ENCODE measurements at regions not wholly inside any gene's neighbourhood (a gene's known extent, or its start where the extent isn't known, plus 50 kb on each side); places are given as distances from the start of the nearest gene placed in this dataset.

DNA sequence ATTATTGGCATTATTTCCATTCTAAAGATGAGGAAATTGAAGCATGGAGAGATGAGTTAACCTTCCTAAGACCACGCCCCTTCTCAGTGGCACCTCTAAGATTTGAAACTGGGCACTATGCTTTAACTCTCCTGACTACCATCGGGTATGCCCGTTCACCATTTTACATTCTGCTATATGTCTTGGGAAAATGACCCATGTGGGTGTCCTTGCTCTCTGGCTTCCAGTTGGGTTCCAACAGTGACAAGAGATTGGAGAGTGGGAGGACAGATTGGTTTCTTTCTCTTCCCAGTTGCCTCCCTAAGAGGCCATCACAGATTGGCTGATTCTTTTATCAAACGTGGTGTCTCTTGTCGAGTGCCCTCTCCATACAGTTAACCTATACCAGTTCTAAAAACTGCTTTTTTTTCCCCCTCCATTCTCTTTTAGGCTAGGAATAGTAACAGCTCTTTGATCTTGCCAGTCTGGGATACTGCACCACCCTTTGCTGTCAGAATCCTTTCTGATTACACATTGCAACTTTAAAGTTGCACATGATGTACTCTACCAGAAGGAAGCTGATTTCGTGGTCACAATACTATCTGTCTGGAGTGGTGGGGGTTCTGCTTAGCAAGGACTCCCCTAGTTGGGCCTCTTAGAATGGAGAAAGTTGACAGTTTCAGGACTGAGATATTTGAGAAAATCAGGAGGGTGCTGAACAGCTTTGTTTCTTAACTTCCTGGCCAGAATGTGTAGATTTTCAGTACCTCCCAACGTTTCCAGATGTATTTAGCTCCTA lies 88.0 kb upstream of the ELOVL5 start:
- Histone ChIP-seq H3K27me3 (ENCODE audit: insufficient read depth, low read depth) (no peaks in the 10 kb centered on the region), H3K27ac (no peak overlapping the region), H3K9me2 (ENCODE audit: insufficient read depth) (no peaks in the 10 kb centered on the region), H3F3A (ENCODE audit: insufficient read depth, low read depth) (peaks cover 8% of the 10 kb centered on the region), H3K79me2 (ENCODE audit: low read depth) (no peaks in the 10 kb centered on the region), H3K9me3 (ENCODE audit: insufficient read depth, low read depth) (no peaks in the 10 kb centered on the region), H3K4me2 (no peak overlapping the region), H3K36me3 (ENCODE audit: low read depth) (no peaks in the 10 kb centered on the region), H2AFZ (no peak overlapping the region), H3K4me3 (no peak overlapping the region), H3K4me1 (replicated peaks; ENCODE audit: insufficient read depth) (peaks cover 23% of the 10 kb centered on the region), H4K20me1 (ENCODE audit: insufficient read depth) (no peaks in the 10 kb centered on the region)
- no peak for TF ChIP-seq EZH2 (IDR thresholded peaks at IDR 0.05; ENCODE audit: low read depth)
- TF ChIP-seq, protein P1, sequence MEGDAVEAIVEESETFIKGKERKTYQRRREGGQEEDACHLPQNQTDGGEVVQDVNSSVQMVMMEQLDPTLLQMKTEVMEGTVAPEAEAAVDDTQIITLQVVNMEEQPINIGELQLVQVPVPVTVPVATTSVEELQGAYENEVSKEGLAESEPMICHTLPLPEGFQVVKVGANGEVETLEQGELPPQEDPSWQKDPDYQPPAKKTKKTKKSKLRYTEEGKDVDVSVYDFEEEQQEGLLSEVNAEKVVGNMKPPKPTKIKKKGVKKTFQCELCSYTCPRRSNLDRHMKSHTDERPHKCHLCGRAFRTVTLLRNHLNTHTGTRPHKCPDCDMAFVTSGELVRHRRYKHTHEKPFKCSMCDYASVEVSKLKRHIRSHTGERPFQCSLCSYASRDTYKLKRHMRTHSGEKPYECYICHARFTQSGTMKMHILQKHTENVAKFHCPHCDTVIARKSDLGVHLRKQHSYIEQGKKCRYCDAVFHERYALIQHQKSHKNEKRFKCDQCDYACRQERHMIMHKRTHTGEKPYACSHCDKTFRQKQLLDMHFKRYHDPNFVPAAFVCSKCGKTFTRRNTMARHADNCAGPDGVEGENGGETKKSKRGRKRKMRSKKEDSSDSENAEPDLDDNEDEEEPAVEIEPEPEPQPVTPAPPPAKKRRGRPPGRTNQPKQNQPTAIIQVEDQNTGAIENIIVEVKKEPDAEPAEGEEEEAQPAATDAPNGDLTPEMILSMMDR (conservative IDR thresholded peaks at IDR 0.05) = no peak
- BruUV-seq (replicated peaks) = no TSS peak
- DNase-seq = no peak
- CTCF ChIA-PET = interaction anchor here (0.5 kb wide), 1 partner anchor 344 kb away, joined by 10 read pairs; no protein-coding TSS in a partner anchor
- POLR2A ChIA-PET (ENCODE audit: unreplicated experiment) = no interaction called here
- intact Hi-C loops (cut with micrococcal nuclease; ENCODE audit: unreplicated experiment) = loop anchor here (1.0 to 5.0 kb wide), 6 partner anchors 48 to 332 kb away; partner anchors contain the start of gene ELOVL5

DNA sequence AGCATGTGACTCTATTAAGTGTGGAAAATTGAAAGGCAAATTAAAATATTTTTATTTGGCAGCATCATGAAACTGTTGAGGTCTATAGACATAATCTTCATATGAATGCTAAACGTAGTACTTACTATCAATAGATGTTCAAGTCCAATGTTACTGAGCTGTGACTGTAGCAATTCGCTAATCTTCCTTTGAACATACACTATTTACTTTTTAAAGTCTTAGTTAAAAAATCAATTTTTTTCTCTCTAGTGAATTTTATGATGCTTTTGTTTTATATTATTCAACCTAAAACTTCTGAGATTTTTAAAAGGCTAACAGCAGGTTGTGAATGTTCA lies 85.2 kb upstream of the ELOVL5 start:
- H3K4me2 ChIP-seq = peak overlapping the region; percentile 54; the same call in 1 of the 2 replicates
- no peaks in the 10 kb centered on the region for H3K9me3 ChIP-seq (ENCODE audit: insufficient read depth, low read depth)
- H3K27me3 ChIP-seq (ENCODE audit: insufficient read depth, low read depth) = no peaks in the 10 kb centered on the region
- peaks cover 8% of the 10 kb centered on the region for H3F3A ChIP-seq (ENCODE audit: insufficient read depth, low read depth)
- no peaks in the 10 kb centered on the region for H4K20me1 ChIP-seq (ENCODE audit: insufficient read depth)
- intact Hi-C loops (cut with micrococcal nuclease; ENCODE audit: unreplicated experiment) = no loop called here
- TF ChIP-seq, protein P1 (conservative IDR thresholded peaks at IDR 0.05) = no peak
- TF ChIP-seq EZH2 (IDR thresholded peaks at IDR 0.05; ENCODE audit: low read depth) = no peak
- H3K4me3 ChIP-seq = no peak overlapping the region
- no peaks in the 10 kb centered on the region for H3K36me3 ChIP-seq (ENCODE audit: low read depth)
- no TSS peak for BruUV-seq (replicated peaks)
- DNase-seq = no peak
- CTCF ChIA-PET = no interaction called here
- no peak overlapping the region for H2AFZ ChIP-seq
- peak overlapping the region; percentile 65; the same call in 1 of the 2 replicates for H3K27ac ChIP-seq
- H3K4me1 ChIP-seq (replicated peaks; ENCODE audit: insufficient read depth) = peaks cover 23% of the 10 kb centered on the region
- POLR2A ChIA-PET (ENCODE audit: unreplicated experiment) = no interaction called here
- H3K9me2 ChIP-seq (ENCODE audit: insufficient read depth) = no peaks in the 10 kb centered on the region
- no peaks in the 10 kb centered on the region for H3K79me2 ChIP-seq (ENCODE audit: low read depth)

DNA sequence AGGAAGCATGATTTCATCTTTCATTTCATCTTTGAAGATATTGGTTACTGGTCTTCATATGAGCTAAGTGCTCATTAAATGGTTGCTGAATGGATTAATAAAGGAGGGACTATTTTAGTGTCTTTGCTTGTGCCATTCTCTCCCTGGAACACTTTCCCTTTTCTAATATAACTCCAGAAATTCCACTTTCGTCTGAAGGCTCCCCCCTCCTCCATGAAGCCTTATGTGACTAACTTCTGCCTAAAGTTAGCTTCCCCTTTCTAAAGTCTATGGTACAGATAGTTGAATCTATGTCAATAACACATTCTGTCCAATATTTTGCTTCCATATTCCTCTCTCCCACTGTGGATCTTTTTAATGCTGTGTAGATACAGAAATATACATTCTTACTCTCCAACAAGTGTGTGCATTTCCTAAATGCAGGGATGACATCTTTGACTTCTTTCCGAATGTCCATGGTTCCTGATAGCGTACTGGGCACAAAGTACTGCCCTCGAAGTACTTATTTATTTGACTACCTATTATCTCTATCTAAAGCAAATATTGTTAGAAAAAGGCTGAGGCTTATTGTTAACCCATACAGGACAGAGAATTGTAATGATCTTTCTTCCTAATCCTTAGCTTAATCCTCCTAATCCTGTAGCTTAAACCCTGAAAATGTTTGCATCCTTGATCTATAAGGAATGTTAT lies 84.7 kb upstream of the ELOVL5 start:
- TF ChIP-seq, protein P1 (conservative IDR thresholded peaks at IDR 0.05) = no peak
- TF ChIP-seq EZH2 (IDR thresholded peaks at IDR 0.05; ENCODE audit: low read depth) = no peak
- Histone ChIP-seq H3K36me3 (ENCODE audit: low read depth) (no peaks in the 10 kb centered on the region), H3K4me3 (no peak overlapping the region), H3K27ac (peak overlapping the region; percentile 65), H3K4me2 (peak overlapping the region; percentile 54), H2AFZ (no peak overlapping the region), H4K20me1 (ENCODE audit: insufficient read depth) (no peaks in the 10 kb centered on the region), H3F3A (ENCODE audit: insufficient read depth, low read depth) (peaks cover 8% of the 10 kb centered on the region), H3K79me2 (ENCODE audit: low read depth) (no peaks in the 10 kb centered on the region), H3K9me3 (ENCODE audit: insufficient read depth, low read depth) (no peaks in the 10 kb centered on the region), H3K27me3 (ENCODE audit: insufficient read depth, low read depth) (no peaks in the 10 kb centered on the region), H3K9me2 (ENCODE audit: insufficient read depth) (no peaks in the 10 kb centered on the region), H3K4me1 (replicated peaks; ENCODE audit: insufficient read depth) (peaks cover 23% of the 10 kb centered on the region)
- ChIA-PET POLR2A (ENCODE audit: unreplicated experiment) (no interaction called here), CTCF (interaction anchor here (0.6 kb wide), 1 partner anchor 266 kb away, joined by 3 read pairs; no protein-coding TSS in a partner anchor)
- BruUV-seq (replicated peaks) = no TSS peak
- no peak for DNase-seq
- intact Hi-C loops (cut with micrococcal nuclease; ENCODE audit: unreplicated experiment) = no loop called here

All from PC-9 (cell line).